Right ventricle myocardium inferior (tissue), 1 donor: ENCODE measurements at regions not wholly inside any gene's neighbourhood (a gene's known extent, or its start where the extent isn't known, plus 50 kb on each side); places are given as distances from the start of the nearest gene placed in this dataset.
"Not testable (repeated sequence)": the region's sequence is repeated elsewhere in the genome, so short reads cannot be mapped to it uniquely, and the experiment has no call there.

Experiments used
- ATAC-seq: fragments of 200-7000 bp; cut with Tn5 transposase; one replicate; pipeline ENCODE4 v1.9.1; 2020; ENCODE audit warnings: mild to moderate bottlenecking, moderate library complexity
- DNase-seq: peaks from one replicate; pipeline ENCODE4 v3.0.0; 2021; ENCODE audit errors: missing footprints
- intact Hi-C: fragments of 100-400 bp; cut with DNase I; formaldehyde crosslinking; loops from one replicate; pipeline ENCODE4 v1.11.0; 2022
- donor health status: DM: no; HTN: yes; CAD: no; lungs with severe emphysema.

GRCh38 chr1:14260480-14260879 lies 338.0 kb upstream of the KAZN start:
- no peak for DNase-seq
- intact Hi-C loops, result no loop called here
- no peak for ATAC-seq

DNA sequence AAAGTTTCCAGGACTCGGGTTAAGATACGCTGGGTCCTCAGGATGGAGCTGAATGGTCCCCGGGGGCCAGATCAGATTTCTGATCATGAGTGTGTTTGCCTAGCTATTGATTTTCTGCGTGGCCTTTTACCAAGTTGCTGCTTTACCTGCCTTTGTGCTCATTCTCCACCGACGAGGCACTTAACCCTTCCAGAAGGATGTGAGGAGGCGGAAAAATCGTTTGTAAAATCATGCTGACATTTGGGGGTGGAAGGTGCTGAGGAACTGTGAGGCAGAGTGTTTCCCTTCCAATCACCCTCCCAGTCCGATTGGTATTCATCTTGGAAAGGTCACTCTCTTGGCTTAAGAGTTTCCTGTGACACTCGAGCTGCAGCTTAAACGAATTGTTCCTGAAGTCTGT lies 337.1 kb upstream of the KAZN start:
- no peak for DNase-seq
- intact Hi-C loops, result no loop called here
- no peak for ATAC-seq

DNA sequence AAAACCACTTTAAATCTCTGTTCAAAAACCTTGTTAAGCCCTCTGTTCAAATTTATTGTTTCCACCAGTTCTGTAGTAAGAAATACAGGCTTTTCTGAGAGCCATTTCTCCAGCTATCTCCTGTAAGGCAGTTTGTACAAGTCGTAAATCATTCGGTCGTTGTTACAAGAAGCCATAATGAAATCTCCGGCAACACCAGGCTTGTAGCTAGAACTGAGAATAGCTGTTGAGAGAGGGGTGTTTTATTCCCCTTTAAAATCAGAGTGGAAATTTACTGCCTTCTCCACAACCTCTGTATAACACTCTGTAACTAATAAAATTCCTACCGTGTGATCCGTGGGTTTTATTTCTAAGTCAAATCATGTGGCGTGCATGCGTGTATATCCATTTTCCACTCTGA lies 335.8 kb upstream of the KAZN start:
- intact Hi-C loops, result no loop called here
- ATAC-seq, result no peak

DNA sequence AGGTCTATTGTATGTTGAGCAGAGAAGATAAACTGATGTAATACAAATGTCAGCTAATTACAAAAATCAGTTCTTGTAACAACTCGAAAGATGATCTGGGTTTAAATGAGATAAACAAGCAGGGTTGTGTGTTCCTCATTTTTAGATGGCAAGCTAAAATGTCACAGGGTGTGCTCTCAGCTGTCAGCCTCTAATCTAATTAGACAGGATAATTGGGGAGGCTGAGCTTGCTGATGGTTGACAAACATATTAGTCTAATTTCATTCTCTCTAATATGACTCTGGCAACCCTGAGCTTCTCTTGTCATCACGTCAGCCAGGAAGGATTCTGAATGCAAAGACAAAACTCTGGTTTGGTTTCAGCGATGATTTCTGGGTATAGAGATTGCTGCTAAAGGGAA lies 335.3 kb upstream of the KAZN start:
- DNase-seq, result no peak
- intact Hi-C loops, result no loop called here
- no peak for ATAC-seq

More for the DNA sequence above, 335.8 kb upstream of the KAZN start:
- no peak for DNase-seq

DNA sequence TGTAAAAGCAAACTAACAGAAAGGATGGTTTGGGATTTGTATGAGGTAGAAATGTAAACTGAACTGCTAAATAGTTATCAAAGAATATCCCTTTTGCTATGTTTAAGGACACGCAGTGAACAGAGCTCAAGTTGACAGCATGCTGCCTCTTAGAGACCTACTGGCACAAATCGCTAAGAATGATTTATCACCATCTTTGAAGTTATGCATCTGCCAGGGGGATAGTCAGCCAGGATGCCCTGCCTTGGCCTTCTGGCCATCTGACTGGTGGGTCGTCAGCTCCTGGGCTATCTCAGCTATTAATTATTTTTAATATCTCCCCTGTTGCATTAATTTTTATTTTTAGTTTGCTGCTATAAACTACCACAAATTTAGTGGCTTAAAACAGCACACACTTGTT lies 334.8 kb upstream of the KAZN start:
- no peak for ATAC-seq
- DNase-seq, result no peak
- intact Hi-C loops, result no loop called here

DNA sequence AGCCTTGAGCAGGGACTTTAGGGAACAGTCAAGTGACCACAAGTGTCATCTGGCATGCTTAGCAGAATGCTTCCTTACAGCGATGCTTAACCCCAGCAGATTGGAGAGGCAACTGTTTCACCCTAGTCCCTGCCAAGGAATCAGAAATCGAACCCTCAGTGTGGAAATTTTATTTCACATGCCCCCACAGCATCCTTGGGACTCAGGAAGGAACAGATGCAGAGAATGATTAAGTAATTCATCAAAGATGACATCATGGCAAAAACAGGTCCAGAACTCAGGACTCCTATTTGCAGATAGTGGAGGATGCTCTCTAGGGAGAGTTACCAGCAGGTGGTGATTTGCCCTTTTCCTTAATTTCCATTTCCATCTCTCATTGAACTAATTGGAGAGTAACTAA lies 333.0 kb upstream of the KAZN start:
- intact Hi-C loops, result no loop called here
- DNase-seq (no peak), ATAC-seq (no peak)

DNA sequence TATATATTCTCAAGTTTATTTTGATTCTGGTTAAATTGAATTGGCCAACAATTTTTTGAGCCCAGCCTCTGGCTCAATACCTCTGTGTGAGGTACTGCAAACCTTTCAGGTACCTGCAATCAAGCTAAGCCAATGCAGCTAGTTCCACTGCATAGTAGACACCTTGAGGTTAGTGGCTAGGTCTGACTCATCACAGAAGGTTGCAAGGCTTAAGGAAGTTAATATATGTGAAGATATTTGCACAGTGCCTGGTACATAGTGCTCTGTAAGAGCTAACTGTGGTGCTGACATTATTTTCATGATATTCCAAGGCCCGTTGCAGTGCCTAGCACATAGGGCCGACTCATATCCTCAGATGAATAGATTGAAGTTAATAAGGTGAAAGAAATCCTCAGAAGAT lies 330.5 kb upstream of the KAZN start:
- intact Hi-C loops, result no loop called here
- ATAC-seq, result no peak
- DNase-seq, result no peak

DNA sequence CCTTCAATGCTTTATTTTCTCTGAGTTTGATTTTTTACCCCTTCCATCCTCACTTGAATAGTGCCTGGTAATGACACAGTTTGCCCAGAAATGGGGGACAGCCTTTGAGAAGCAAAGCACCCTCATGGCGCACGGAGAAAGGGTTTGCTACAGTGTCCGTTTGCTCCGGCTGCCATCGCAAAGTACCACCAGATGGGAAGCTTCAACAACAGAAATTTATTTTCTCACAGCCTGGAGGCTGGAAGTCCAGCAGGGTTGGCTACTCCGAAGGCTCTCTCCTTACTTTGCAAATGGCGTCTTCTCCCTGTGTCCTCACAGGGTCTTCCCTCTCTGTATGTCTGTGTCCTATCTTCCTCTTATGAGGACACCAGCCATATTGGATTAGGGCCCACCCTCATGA lies 327.7 kb upstream of the KAZN start:
- no peak for ATAC-seq
- no peak for DNase-seq

GRCh38 chr1:14273811-14274210 lies 324.7 kb upstream of the KAZN start:
- intact Hi-C loops, result no loop called here
- ATAC-seq (no peak), DNase-seq (no peak)

More for the DNA sequence above, 327.7 kb upstream of the KAZN start:
- intact Hi-C loops, result no loop called here

DNA sequence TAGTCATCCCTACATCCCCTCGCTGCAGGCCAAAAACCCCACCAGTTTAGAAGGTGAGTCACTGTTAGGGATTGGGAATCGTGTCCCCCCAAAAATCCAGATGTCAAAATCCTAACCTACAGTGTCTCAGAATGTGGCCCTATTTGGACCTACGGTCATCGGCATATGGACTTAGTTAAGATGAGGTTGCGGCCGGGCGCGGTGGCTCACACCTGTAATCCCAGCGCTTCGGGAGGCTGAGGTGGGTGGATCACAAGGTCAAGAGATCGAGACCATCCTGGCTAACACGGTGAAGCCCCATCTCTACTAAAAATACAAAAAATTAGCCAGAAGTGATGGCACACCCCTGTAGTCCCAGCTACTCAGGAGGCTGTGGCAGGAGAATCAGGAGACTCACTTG lies 318.6 kb upstream of the KAZN start:
- intact Hi-C loops, ATAC-seq, DNase-seq: not testable (repeated sequence)

GRCh38 chr1:14280909-14281308 lies 317.6 kb upstream of the KAZN start:
- no peak for ATAC-seq
- intact Hi-C loops, result no loop called here
- DNase-seq, result no peak

- ATAC-seq (no peak), DNase-seq (no peak)
- intact Hi-C loops, result no loop called here
Observed at GRCh38 chr1:14281412-14281811, 317.1 kb upstream of the KAZN start.

- no peak for ATAC-seq
- DNase-seq, result no peak
- intact Hi-C loops, result no loop called here
Observed at GRCh38 chr1:14282707-14283106, 315.8 kb upstream of the KAZN start.

DNA sequence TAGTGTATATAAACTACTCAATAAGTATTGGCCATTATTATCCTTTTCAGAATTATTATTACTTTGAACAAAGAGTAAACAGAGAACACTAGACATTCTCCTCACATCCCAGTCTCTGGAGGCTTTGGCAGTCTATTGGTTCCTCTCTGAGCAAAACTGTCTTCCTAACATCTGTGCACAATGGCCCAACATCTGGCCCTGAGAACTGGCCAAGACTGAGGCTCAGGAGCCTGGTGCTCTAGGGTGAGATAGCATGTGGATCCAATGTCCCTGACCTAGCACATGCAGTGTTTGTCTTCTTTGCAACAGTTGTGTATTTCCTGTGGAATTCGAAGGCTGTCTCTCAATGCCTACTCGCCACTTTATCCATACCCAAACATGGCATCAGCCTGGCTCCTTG lies 313.2 kb upstream of the KAZN start:
- ATAC-seq, result no peak
- no peak for DNase-seq
- intact Hi-C loops, result no loop called here

DNA sequence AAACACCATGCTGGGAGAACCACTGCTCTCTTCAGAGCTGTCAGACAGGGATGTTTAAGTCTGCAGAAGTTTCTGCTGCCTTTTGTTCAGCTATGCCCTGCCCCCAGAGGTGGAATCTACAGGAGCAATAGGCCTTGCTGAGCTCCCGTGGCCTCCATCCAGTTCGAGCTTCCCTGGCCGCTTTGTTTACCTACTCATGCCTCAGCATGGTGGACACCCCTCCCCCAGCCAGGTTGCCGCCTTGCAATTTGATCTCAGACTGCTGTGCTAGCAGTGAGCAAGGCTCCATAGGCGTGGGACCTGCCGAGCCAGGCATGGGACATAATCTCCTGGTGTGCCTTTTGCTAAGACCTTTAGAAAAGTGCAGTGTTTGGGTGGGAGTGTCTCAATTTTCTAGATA lies 307.3 kb upstream of the KAZN start:
- ATAC-seq, DNase-seq, intact Hi-C loops: not testable (repeated sequence)

DNA sequence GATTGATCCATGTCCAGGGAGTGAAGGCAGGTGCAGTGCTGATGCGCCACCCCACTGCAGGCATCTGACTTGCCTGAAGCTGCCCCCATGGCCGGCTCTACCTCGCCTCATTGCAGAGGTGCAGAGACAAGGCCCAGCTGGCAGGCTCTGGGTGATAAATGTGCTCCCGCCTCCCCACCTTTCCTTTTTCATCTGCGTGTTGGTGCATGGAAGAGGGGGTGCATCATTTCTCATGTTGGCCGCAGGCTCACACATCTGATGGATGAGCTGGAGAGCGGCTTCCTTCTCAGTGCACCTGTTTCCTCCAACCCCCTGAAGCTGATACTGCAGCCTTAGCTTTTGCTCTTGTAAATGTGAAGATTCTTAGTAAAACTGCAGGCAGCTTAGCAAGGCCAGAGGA lies 306.0 kb upstream of the KAZN start:
- ATAC-seq (no peak), DNase-seq (no peak)
- intact Hi-C loops, result no loop called here

GRCh38 chr1:14294006-14294405 lies 304.5 kb upstream of the KAZN start:
- intact Hi-C loops, result no loop called here
- ATAC-seq, result no peak
- no peak for DNase-seq

DNA sequence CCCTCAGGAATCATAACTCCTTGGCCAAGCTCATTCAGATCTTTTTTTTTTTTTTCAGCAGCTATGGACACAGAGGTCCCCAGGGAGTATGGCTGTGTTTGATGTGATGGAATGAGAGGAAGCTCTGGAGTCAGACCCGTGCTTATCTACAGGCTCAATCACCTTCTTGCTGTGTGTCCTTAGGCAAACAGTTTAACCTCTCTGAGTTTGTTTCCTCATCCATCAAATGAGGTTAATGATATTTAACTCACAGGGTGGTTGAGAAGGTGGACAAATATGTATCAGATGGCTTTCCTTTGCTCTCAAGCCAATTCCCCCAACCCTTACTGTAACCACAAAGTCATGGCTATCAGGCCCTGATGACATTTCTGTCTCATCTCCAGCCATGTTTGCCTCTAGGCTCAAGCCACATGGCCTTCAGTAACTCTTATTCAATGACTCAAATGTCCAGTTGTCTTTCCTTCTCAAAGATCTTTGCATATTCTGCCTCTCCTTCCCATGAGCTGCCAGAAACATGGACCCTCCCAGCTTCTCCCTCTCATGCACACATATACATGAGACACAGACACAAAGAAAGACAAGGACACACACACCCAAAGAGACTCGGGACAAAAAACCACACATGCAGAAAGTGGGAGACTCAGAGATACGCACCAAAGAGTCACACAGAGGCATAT lies 303.5 kb upstream of the KAZN start:
- DNase-seq, result no peak
- intact Hi-C loops, result no loop called here
- ATAC-seq, result no peak

GRCh38 chr1:14296795-14297194 lies 301.7 kb upstream of the KAZN start:
- no peak for ATAC-seq
- no peak for DNase-seq
- intact Hi-C loops, result no loop called here

GRCh38 chr1:14297356-14297755 lies 301.1 kb upstream of the KAZN start:
- intact Hi-C loops, result no loop called here
- no peak for ATAC-seq
- DNase-seq, result no peak

DNA sequence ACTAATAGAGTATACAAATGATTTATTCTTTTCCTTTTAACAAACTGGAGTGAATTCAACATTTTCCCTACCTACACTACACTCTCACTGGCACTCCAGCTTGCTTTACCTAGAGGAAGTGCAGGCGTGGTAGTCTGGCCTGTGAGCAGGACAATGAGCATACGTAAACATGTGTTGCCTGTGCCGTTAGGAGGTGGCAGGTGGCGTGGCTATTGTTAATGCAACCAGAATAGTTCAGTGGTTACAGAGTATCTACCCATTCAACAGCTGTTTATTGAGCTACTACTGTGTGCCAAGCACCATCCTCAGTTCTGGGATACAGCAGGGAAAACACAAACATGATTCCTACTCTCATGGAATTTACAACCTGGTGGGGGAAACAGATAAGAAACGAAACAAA lies 299.7 kb upstream of the KAZN start:
- no peak for DNase-seq
- ATAC-seq, result no peak
- intact Hi-C loops, result loop anchor here (2.0 kb wide), 1 partner anchor 52 kb away; no protein-coding TSS in a partner anchor
